PFSK-1 (cell line): ENCODE measurements at regions not wholly inside any gene's neighbourhood (a gene's known extent, or its start where the extent isn't known, plus 50 kb on each side); places are given as distances from the start of the nearest gene placed in this dataset.

Source experiments
- FOXP2 ChIP-seq: optimal IDR thresholded peaks from 2 replicates; pipeline ENCODE3; 2011; ENCODE audit warnings: borderline replicate concordance, control low read depth, inconsistent platforms; ENCODE audit not compliant: insufficient read depth; ENCODE audit errors: extremely low read length, extremely low read depth
- POLR2AphosphoS5 ChIP-seq: IDR thresholded peaks from 2 replicates; pipeline ENCODE4 v1.6.1; 2012; ENCODE audit warnings: low read depth, mild to moderate bottlenecking, control low read depth, low read length, moderate library complexity
- SIN3A ChIP-seq: IDR thresholded peaks from 2 replicates; pipeline ENCODE4 v1.6.1; 2012; ENCODE audit warnings: mild to moderate bottlenecking, low read length, moderate library complexity, borderline replicate concordance; ENCODE audit not compliant: insufficient read depth
- TAF1 ChIP-seq: IDR thresholded peaks from 2 replicates; pipeline ENCODE4 v1.6.1; 2012; ENCODE audit warnings: low read length, control low read depth, borderline replicate concordance; ENCODE audit not compliant: insufficient read depth
- TF ChIP-seq, protein P1 (sequence below), 2 experiments: IDR thresholded peaks; 2 replicates each; pipeline versions ENCODE4 v1.6.1 to v1.8.0; 2011 to 2012; ENCODE audit warnings: low read depth in 2 of 2, low read length in 2 of 2, control low read depth in 1 of 2, inconsistent platforms in 1 of 2, mild to moderate bottlenecking in 1 of 2, moderate library complexity in 1 of 2; ENCODE audit not compliant: insufficient read depth in 1 of 2

GRCh38 chr1:56169856-56170255 lies 409.5 kb downstream of the PLPP3 start:
- TF ChIP-seq TAF1 (no peak), POLR2AphosphoS5 (no peak), SIN3A (no peak), FOXP2 (no peak)
- TF ChIP-seq, protein P1, sequence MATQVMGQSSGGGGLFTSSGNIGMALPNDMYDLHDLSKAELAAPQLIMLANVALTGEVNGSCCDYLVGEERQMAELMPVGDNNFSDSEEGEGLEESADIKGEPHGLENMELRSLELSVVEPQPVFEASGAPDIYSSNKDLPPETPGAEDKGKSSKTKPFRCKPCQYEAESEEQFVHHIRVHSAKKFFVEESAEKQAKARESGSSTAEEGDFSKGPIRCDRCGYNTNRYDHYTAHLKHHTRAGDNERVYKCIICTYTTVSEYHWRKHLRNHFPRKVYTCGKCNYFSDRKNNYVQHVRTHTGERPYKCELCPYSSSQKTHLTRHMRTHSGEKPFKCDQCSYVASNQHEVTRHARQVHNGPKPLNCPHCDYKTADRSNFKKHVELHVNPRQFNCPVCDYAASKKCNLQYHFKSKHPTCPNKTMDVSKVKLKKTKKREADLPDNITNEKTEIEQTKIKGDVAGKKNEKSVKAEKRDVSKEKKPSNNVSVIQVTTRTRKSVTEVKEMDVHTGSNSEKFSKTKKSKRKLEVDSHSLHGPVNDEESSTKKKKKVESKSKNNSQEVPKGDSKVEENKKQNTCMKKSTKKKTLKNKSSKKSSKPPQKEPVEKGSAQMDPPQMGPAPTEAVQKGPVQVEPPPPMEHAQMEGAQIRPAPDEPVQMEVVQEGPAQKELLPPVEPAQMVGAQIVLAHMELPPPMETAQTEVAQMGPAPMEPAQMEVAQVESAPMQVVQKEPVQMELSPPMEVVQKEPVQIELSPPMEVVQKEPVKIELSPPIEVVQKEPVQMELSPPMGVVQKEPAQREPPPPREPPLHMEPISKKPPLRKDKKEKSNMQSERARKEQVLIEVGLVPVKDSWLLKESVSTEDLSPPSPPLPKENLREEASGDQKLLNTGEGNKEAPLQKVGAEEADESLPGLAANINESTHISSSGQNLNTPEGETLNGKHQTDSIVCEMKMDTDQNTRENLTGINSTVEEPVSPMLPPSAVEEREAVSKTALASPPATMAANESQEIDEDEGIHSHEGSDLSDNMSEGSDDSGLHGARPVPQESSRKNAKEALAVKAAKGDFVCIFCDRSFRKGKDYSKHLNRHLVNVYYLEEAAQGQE (IDR thresholded peaks at IDR 0.05; ENCODE audit: insufficient read depth in 1 of 2, low read depth in 2 of 2, low read length in 2 of 2) = no peak

DNA sequence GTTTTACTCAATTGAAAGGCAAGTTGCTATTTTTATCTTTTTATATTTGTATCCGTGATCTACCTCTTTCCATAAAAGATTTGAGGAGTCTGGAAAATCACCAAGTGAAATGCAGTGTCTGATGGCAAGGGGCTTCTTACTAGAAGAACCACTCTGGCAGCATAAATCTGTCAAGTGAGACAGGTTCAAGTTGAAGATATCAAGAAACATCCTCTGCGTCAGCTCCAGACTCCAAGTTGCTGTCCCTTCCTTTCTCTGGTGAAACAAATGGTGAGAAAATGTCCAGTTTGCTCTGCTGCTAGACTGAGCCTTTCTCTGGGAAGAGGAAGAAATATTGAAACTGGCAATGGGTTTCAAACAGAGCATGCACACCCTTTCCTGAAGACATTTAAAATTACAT lies 411.2 kb downstream of the PLPP3 start:
- TF ChIP-seq, protein P1 (IDR thresholded peaks at IDR 0.05; ENCODE audit: insufficient read depth in 1 of 2, low read depth in 2 of 2, low read length in 2 of 2) = no peak
- TF ChIP-seq POLR2AphosphoS5 = no peak
- no peak for TF ChIP-seq TAF1

GRCh38 chr1:56167596-56167995 lies 411.8 kb downstream of the PLPP3 start:
- TF ChIP-seq, protein P1 (IDR thresholded peaks at IDR 0.05; ENCODE audit: insufficient read depth in 1 of 2, low read depth in 2 of 2, low read length in 2 of 2) = no peak
- TF ChIP-seq TAF1 (no peak), POLR2AphosphoS5 (no peak), SIN3A (no peak), FOXP2 (no peak)

DNA sequence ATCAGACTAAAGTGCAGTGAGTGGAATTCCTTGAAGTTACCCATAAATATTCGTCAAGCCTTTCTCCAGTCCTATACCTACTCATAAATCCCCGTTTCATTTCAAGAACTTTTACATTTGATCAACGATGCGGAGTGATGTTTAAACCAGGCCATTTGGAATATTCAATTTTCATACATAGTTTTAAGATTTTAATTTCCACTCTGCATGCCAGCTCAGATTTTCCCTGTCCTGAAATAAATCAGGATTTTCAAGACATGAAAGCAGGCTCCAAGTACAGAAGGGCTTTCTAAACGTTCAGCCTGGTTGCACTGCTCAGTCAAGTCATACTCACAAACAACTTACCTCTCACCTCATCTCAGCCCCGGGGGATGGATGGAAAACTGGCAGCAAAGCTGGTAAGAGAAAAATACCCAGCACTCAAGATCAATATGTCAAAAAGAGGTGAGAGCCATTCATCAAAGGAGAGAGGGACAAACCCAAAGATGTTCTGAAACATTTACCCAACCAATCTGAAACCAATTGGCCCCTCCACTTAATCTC lies 418.5 kb downstream of the PLPP3 start:
- TF ChIP-seq SIN3A (no peak), POLR2AphosphoS5 (no peak), TAF1 (no peak)

DNA sequence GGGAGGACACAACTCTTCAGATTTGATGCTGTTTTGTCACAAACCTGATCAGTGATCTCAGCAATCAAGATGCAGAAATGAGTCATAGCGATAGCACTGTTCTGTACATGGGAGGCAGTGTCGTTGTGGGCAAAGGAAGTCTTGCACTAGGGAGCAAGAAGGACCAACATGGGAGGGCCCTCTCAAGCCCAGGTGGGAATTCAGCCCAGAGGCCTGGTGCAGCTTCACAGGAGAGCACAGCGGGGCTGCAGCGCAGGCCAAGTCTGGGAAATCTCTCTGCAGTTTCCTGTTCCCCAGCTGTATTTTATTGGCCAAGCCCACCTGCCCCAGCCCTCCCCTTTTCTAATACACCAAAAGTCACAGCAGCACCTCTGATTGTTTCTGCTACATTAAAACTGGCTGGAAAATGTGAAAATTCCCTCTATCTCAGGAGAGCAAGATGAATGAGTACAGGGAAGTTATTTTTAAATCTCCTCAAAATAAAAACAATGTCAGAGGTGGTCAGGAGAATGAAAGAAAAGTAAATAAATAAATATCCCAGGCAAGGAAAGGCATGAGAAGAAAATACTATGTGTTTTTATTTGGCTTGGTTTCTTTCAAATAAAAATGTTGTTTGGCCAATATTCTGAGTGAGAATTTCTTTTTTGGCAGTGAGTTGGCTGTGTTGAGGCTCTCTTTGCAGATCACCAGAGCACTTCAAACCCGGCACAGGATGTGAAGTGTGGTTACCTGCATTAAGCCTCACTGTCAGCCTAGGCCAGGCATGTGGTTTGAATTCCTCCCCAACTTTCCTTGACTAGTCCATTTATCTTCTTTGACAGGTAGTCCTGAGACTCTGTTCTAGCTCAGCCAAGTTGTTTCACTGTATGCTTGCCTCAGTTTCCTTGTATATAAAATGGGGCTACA lies 422.1 kb downstream of the PLPP3 start:
- TF ChIP-seq, protein P1 (IDR thresholded peaks at IDR 0.05; ENCODE audit: insufficient read depth in 1 of 2, low read depth in 2 of 2, low read length in 2 of 2) = no peak
- TF ChIP-seq POLR2AphosphoS5 = no peak
- TF ChIP-seq SIN3A = no peak
- TF ChIP-seq TAF1 = no peak
